ENCODE measurements at regions not wholly inside any gene's neighbourhood (a gene's known extent, or its start where the extent isn't known, plus 50 kb on each side); places are given as distances from the start of the nearest gene placed in this dataset.

GRCh38 chr12:19044430-19044829 is 85.1 kb upstream of the PLEKHA5 start:
- Histone ChIP-seq H3K4me3 (replicated peaks in 1 of 3; ENCODE audit: insufficient read depth in 1 of 3, low read depth in 1 of 3, low read length in 3 of 3) (no peak overlapping the region), H3K27ac (ENCODE audit: insufficient read depth, low read depth, low read length) (no peak overlapping the region), H2AFZ (ENCODE audit: low read depth, low read length) (no peak overlapping the region), H3K4me2 (ENCODE audit: insufficient read depth, low read length) (no peak overlapping the region), H3K9me3 (replicated peaks; ENCODE audit: control insufficient read depth, insufficient read depth, low read length) (no peaks in the 10 kb centered on the region), H3K36me3 (ENCODE audit: control insufficient read depth in 2 of 2, extremely low read depth in 1 of 2, insufficient read depth in 2 of 2, low read length in 2 of 2) (no peaks in the 10 kb centered on the region), H4K20me1 (replicated peaks; ENCODE audit: control insufficient read depth, extremely low read depth, insufficient read depth, low read length) (no peaks in the 10 kb centered on the region), H3K27me3 (ENCODE audit: control insufficient read depth in 2 of 2, insufficient read depth in 2 of 2, low read length in 2 of 2) (no peaks in the 10 kb centered on the region), H3K9me1 (replicated peaks; ENCODE audit: control insufficient read depth, extremely low read depth, insufficient read depth, low read length) (no peaks in the 10 kb centered on the region), H3K9ac (replicated peaks; ENCODE audit: extremely low read depth, insufficient read depth, low read length) (no peak overlapping the region), H3K4me1 (ENCODE audit: control insufficient read depth, extremely low read depth, insufficient read depth, low read length) (no peaks in the 10 kb centered on the region), H3K79me2 (ENCODE audit: control insufficient read depth, insufficient read depth, low read length) (no peaks in the 10 kb centered on the region)
- TF ChIP-seq, protein P1, sequence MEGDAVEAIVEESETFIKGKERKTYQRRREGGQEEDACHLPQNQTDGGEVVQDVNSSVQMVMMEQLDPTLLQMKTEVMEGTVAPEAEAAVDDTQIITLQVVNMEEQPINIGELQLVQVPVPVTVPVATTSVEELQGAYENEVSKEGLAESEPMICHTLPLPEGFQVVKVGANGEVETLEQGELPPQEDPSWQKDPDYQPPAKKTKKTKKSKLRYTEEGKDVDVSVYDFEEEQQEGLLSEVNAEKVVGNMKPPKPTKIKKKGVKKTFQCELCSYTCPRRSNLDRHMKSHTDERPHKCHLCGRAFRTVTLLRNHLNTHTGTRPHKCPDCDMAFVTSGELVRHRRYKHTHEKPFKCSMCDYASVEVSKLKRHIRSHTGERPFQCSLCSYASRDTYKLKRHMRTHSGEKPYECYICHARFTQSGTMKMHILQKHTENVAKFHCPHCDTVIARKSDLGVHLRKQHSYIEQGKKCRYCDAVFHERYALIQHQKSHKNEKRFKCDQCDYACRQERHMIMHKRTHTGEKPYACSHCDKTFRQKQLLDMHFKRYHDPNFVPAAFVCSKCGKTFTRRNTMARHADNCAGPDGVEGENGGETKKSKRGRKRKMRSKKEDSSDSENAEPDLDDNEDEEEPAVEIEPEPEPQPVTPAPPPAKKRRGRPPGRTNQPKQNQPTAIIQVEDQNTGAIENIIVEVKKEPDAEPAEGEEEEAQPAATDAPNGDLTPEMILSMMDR (IDR thresholded peaks at IDR 0.05; ENCODE audit: extremely low read depth in 1 of 2, insufficient read depth in 1 of 2, low read depth in 1 of 2, low read length in 2 of 2) = no peak
- TF ChIP-seq MYC (IDR thresholded peaks at IDR 0.05; ENCODE audit: low read depth, low read length) (no peak), POLR2A (IDR thresholded peaks at IDR 0.05; ENCODE audit: low read depth, low read length) (no peak), FOS (IDR thresholded peaks at IDR 0.05; ENCODE audit: borderline replicate concordance, insufficient read depth, low read length) (no peak), EZH2 (IDR thresholded peaks at IDR 0.05; ENCODE audit: borderline replicate concordance, low read depth, low read length, severe bottlenecking) (no peak), POLR2AphosphoS5 (IDR thresholded peaks at IDR 0.05; ENCODE audit: insufficient read depth, low read depth, low read length) (no peak), GATA2 (IDR thresholded peaks at IDR 0.05; ENCODE audit: insufficient read depth, insufficient read length, low read depth, low read length) (no peak), JUN (IDR thresholded peaks at IDR 0.05; ENCODE audit: borderline replicate concordance, insufficient read depth, insufficient read length, low read depth) (no peak)
- TF ChIP-seq, protein P2, sequence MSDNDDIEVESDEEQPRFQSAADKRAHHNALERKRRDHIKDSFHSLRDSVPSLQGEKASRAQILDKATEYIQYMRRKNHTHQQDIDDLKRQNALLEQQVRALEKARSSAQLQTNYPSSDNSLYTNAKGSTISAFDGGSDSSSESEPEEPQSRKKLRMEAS (IDR thresholded peaks at IDR 0.05; ENCODE audit: insufficient read depth, insufficient read length) = no peak
- DNase-seq (ENCODE audit: low read depth, low spot score) (no peak), FAIRE-seq (no peak)
- intact Hi-C loops (cut with micrococcal nuclease) (no loop called here), dilution Hi-C loops (cut with MboI; ENCODE audit: extremely low pct_ligation_motif_present, low sequenced_read_pairs) (no loop called here)
- ChIA-PET POLR2A (no interaction called here), CTCF (no interaction called here)
- no TSS peak for BruUV-seq (replicated peaks)
